MCF 10A (cell line): ENCODE measurements at regions not wholly inside any gene's neighbourhood (a gene's known extent, or its start where the extent isn't known, plus 50 kb on each side); places are given as distances from the start of the nearest gene placed in this dataset.

ENCODE experiments used
- BruUV-seq: library from RNA; stranded (reverse); fragments of 400-500 nt; replicated peaks from 2 replicates; lab custom pipeline; 2021; lab: Mats Ljungman, UMichigan
- CTCF ChIA-PET: fragments of 300-600 bp; sonication (Branson Sonifier 250); formaldehyde crosslinking; extraction: SDS; loops from one replicate; lab custom pipeline; 2021; ENCODE audit warnings: antibody characterized with exemption, inconsistent platforms; lab: Yijun Ruan, JAX
- POLR2A ChIA-PET: fragments of 300-600, 350-650 bp; sonication (Branson Sonifier 250); formaldehyde crosslinking; extraction: SDS; loops from one replicate; lab custom pipeline; 2020; ENCODE audit warnings: antibody characterized with exemption, inconsistent platforms; lab: Yijun Ruan, JAX
- DNase-seq: peaks from one replicate; pipeline ENCODE4 v3.0.0-alpha.2; 2018; ENCODE audit not compliant: unreplicated experiment
- H3K27ac Mint-ChIP-seq: one replicate; pipeline ENCODE4 v1.8.0; 2022; ENCODE audit warnings: mild to moderate bottlenecking, low read depth, mixed read lengths; ENCODE audit not compliant: unreplicated experiment
- H3K27me3 Mint-ChIP-seq: one replicate; pipeline ENCODE4 v1.8.0; 2022; ENCODE audit warnings: mixed read lengths; ENCODE audit not compliant: insufficient read depth, unreplicated experiment
- H3K36me3 Mint-ChIP-seq: one replicate; pipeline ENCODE4 v1.8.0; 2022; ENCODE audit warnings: mild to moderate bottlenecking, moderate library complexity, mixed read lengths; ENCODE audit not compliant: insufficient read depth, unreplicated experiment
- H3K4me1 Mint-ChIP-seq: one replicate; pipeline ENCODE4 v1.8.0; 2022; ENCODE audit warnings: mixed read lengths; ENCODE audit not compliant: insufficient read depth, unreplicated experiment
- H3K4me3 Mint-ChIP-seq: one replicate; pipeline ENCODE4 v1.8.0; 2022; ENCODE audit warnings: mild to moderate bottlenecking, moderate library complexity, mixed read lengths; ENCODE audit not compliant: unreplicated experiment
- H3K9me3 Mint-ChIP-seq: one replicate; pipeline ENCODE4 v1.8.0; 2022; ENCODE audit warnings: mixed read lengths; ENCODE audit not compliant: unreplicated experiment
- intact Hi-C: fragments of 100-400 bp; cut with micrococcal nuclease; formaldehyde crosslinking; loops from 2 replicates; pipeline ENCODE4 v1.14.1; 2022
- TF ChIP-seq, protein P1 (sequence below): fragments of 200-600 bp; IDR thresholded peaks from one replicate; pipeline ENCODE4 v1.8.0; 2022; ENCODE audit warnings: antibody characterized with exemption, mild to moderate bottlenecking; ENCODE audit not compliant: unreplicated experiment

DNA sequence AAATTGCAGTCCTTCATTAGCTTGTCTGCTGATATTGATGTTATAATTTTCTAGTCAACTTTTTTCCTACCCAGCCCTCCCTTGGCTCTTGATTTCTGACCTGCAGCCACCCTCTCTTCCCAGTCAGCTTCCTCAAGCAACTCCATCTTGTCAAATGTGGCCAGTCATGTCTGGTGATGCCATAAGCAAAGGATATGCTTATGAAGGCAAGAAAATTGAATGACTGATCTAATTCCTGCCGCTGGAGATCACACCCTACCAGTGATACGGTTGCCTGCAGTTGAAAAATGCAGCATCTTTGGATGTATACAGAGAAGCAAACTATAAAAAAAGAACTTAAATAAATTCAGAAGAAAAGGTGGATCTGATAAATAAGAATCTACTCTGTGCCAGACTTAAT lies 297.1 kb upstream of the DAB1 start:
- DNase-seq = no peak
- CTCF ChIA-PET = interaction anchor here (0.9 kb wide), 1 partner anchor 10 kb away, joined by 3 read pairs; no protein-coding TSS in a partner anchor

GRCh38 chr1:57719274-57719673 lies 295.4 kb upstream of the DAB1 start:
- ChIA-PET POLR2A (no interaction called here), CTCF (interaction anchor here (0.8 kb wide), 1 partner anchor 886 kb away, joined by 3 read pairs; no protein-coding TSS in a partner anchor)
- Mint-ChIP-seq H3K27ac (no peak overlapping the region), H3K4me3 (no peak overlapping the region), H3K9me3 (peaks cover 5% of the 10 kb centered on the region), H3K4me1 (no peaks in the 10 kb centered on the region), H3K27me3 (no peaks in the 10 kb centered on the region), H3K36me3 (no peaks in the 10 kb centered on the region)
- TF ChIP-seq, protein P1, sequence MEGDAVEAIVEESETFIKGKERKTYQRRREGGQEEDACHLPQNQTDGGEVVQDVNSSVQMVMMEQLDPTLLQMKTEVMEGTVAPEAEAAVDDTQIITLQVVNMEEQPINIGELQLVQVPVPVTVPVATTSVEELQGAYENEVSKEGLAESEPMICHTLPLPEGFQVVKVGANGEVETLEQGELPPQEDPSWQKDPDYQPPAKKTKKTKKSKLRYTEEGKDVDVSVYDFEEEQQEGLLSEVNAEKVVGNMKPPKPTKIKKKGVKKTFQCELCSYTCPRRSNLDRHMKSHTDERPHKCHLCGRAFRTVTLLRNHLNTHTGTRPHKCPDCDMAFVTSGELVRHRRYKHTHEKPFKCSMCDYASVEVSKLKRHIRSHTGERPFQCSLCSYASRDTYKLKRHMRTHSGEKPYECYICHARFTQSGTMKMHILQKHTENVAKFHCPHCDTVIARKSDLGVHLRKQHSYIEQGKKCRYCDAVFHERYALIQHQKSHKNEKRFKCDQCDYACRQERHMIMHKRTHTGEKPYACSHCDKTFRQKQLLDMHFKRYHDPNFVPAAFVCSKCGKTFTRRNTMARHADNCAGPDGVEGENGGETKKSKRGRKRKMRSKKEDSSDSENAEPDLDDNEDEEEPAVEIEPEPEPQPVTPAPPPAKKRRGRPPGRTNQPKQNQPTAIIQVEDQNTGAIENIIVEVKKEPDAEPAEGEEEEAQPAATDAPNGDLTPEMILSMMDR = no peak
- intact Hi-C loops = no loop called here
- DNase-seq = no peak
- BruUV-seq = no TSS peak

More for the DNA sequence above, 297.1 kb upstream of the DAB1 start:
- BruUV-seq = no TSS peak
- no peaks in the 10 kb centered on the region for H3K9me3 Mint-ChIP-seq
- intact Hi-C loops = no loop called here
- POLR2A ChIA-PET = no interaction called here
- H3K27ac Mint-ChIP-seq = no peak overlapping the region
- H3K36me3 Mint-ChIP-seq = no peaks in the 10 kb centered on the region
- no peaks in the 10 kb centered on the region for H3K27me3 Mint-ChIP-seq
- TF ChIP-seq, protein P1 = no peak
- H3K4me1 Mint-ChIP-seq = no peaks in the 10 kb centered on the region
- no peak overlapping the region for H3K4me3 Mint-ChIP-seq

DNA sequence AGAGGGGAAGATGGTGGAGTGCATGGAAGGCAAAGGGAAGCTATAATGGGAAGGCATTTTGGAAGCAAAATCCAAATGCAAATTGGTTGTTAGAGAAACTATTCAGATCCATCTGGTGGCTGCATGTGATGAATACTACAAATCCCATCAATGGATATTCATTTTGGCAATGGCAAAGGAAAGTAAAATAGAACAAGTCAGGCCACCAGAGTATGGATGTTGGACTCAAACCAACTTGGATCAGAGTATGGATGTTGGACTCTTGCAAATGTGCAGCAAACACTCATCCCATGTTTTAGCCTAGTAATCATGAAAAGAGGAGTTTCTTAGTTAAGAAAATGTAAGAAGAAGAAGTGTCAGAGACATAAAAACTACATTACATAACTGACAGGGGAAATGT lies 289.6 kb upstream of the DAB1 start:
- ChIA-PET CTCF (interaction anchor here (0.8 kb wide), 1 partner anchor 39 kb away, joined by 3 read pairs; no protein-coding TSS in a partner anchor), POLR2A (interaction anchor here (0.9 kb wide), 1 partner anchor 10 kb away, joined by 3 read pairs; no protein-coding TSS in a partner anchor)
- DNase-seq = no peak
- H3K27me3 Mint-ChIP-seq = no peaks in the 10 kb centered on the region
- intact Hi-C loops = no loop called here
- TF ChIP-seq, protein P1 = no peak
- H3K36me3 Mint-ChIP-seq = no peaks in the 10 kb centered on the region
- H3K27ac Mint-ChIP-seq = no peak overlapping the region
- no TSS peak for BruUV-seq
- H3K4me1 Mint-ChIP-seq = no peaks in the 10 kb centered on the region
- H3K9me3 Mint-ChIP-seq = peaks cover 7% of the 10 kb centered on the region
- no peak overlapping the region for H3K4me3 Mint-ChIP-seq

DNA sequence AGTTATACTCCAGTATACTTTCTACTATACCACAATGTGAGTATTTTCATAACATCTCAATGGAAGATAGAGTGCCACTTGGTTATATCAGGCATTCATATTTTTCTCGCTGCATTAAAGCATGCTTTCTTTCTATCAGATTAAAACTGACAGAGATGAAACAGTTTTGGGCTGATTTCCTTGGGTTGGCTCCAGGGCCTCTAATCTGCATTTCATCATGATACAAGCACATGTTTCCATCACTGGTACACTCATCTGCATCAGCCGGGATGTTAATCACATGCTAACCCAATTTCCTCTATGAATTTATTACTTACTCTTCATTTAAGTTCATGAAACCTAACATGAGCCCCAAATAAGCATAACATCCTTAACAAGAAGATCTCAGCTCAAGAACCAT lies 289.0 kb upstream of the DAB1 start:
- no peak overlapping the region for H3K27ac Mint-ChIP-seq
- DNase-seq = no peak
- POLR2A ChIA-PET = interaction anchor here (0.9 kb wide), 1 partner anchor 10 kb away, joined by 3 read pairs; no protein-coding TSS in a partner anchor
- CTCF ChIA-PET = interaction anchor here (0.7 kb wide), 1 partner anchor 897 kb away, joined by 3 read pairs; no protein-coding TSS in a partner anchor
- no peaks in the 10 kb centered on the region for H3K36me3 Mint-ChIP-seq
- BruUV-seq = no TSS peak
- no peaks in the 10 kb centered on the region for H3K4me1 Mint-ChIP-seq
- TF ChIP-seq, protein P1 = no peak
- H3K4me3 Mint-ChIP-seq = no peak overlapping the region
- no peaks in the 10 kb centered on the region for H3K27me3 Mint-ChIP-seq
- intact Hi-C loops = no loop called here
- peaks cover 7% of the 10 kb centered on the region for H3K9me3 Mint-ChIP-seq
